ENCODE measurements at regions not wholly inside any gene's neighbourhood (a gene's known extent, or its start where the extent isn't known, plus 50 kb on each side); places are given as distances from the start of the nearest gene placed in this dataset.
"Not testable (repeated sequence)": the region's sequence is repeated elsewhere in the genome, so short reads cannot be mapped to it uniquely, and the experiment has no call there.

GRCh38 chr1:38667626-38668025 is 191.9 kb downstream of the RRAGC start:
- DNase-seq (ENCODE audit: low read depth): no peak

GRCh38 chr1:38662126-38662525 is 197.4 kb downstream of the RRAGC start:
- DNase-seq (ENCODE audit: low read depth): no peak

- DNase-seq (ENCODE audit: low read depth): no peak
Observed at GRCh38 chr1:38658883-38659282, 200.7 kb downstream of the RRAGC start.

- DNase-seq (ENCODE audit: low read depth): no peak
Observed at GRCh38 chr1:38657873-38658272, 201.7 kb downstream of the RRAGC start.

- no peak for DNase-seq (ENCODE audit: low read depth)
Observed at GRCh38 chr1:38657207-38657840, 202.2 kb downstream of the RRAGC start.

- no peak for DNase-seq (ENCODE audit: low read depth)
Observed at GRCh38 chr1:38656726-38657125, 202.8 kb downstream of the RRAGC start.

- no peak for DNase-seq (ENCODE audit: low read depth)
Observed at GRCh38 chr1:38652217-38652616, 207.4 kb downstream of the RRAGC start.

- no peak for DNase-seq (ENCODE audit: low read depth)
Observed at GRCh38 chr1:38651669-38652068, 207.9 kb downstream of the RRAGC start.

GRCh38 chr1:38648417-38648816 is 211.2 kb downstream of the RRAGC start:
- no peak for DNase-seq (ENCODE audit: low read depth)

- DNase-seq (ENCODE audit: low read depth): not testable (repeated sequence)
Observed at GRCh38 chr1:38647341-38647740, 212.2 kb downstream of the RRAGC start.

GRCh38 chr1:38644092-38644491 is 215.5 kb downstream of the RRAGC start:
- no peak for DNase-seq (ENCODE audit: low read depth)

- DNase-seq (ENCODE audit: low read depth): no peak
Observed at GRCh38 chr1:38641661-38642060, 217.9 kb downstream of the RRAGC start.

GRCh38 chr1:38640371-38640770 is 219.2 kb downstream of the RRAGC start:
- no peak for DNase-seq (ENCODE audit: low read depth)

GRCh38 chr1:38628241-38628640 is 231.3 kb downstream of the RRAGC start:
- no peak for DNase-seq (ENCODE audit: low read depth)

- DNase-seq (ENCODE audit: low read depth): no peak
Observed at GRCh38 chr1:38625939-38626338, 233.6 kb downstream of the RRAGC start.

- no peak for DNase-seq (ENCODE audit: low read depth)
Observed at GRCh38 chr1:38624336-38625039, 235.1 kb downstream of the RRAGC start.

GRCh38 chr1:38623529-38623928 is 236.0 kb downstream of the RRAGC start:
- no peak for DNase-seq (ENCODE audit: low read depth)

- no peak for DNase-seq (ENCODE audit: low read depth)
Observed at GRCh38 chr1:38622197-38622596, 237.4 kb downstream of the RRAGC start.

GRCh38 chr1:38616846-38617245 is 242.7 kb downstream of the RRAGC start:
- no peak for DNase-seq (ENCODE audit: low read depth)

GRCh38 chr1:38615680-38616079 is 243.9 kb downstream of the RRAGC start:
- no peak for DNase-seq (ENCODE audit: low read depth)

- no peak for DNase-seq (ENCODE audit: low read depth)
Observed at GRCh38 chr1:38614861-38615260, 244.7 kb downstream of the RRAGC start.

- no peak for DNase-seq (ENCODE audit: low read depth)
Observed at GRCh38 chr1:38613996-38614395, 245.6 kb downstream of the RRAGC start.

- no peak for DNase-seq (ENCODE audit: low read depth)
Observed at GRCh38 chr1:38612951-38613350, 246.6 kb downstream of the RRAGC start.

GRCh38 chr1:38611664-38612211 is 247.8 kb downstream of the RRAGC start:
- no peak for DNase-seq (ENCODE audit: low read depth)

Measured in GM04504 (cell line).